ENCODE measurements at regions not wholly inside any gene's neighbourhood (a gene's known extent, or its start where the extent isn't known, plus 50 kb on each side); places are given as distances from the start of the nearest gene placed in this dataset.

GRCh38 chr5:164009621-164010020 lies 504.2 kb downstream of the MAT2B start:
- Histone ChIP-seq H3K27me3 (ENCODE audit: insufficient read depth, low read length) (no peaks in the 10 kb centered on the region), H4K20me1 (ENCODE audit: insufficient read depth, low read length) (no peaks in the 10 kb centered on the region), H3K79me2 (ENCODE audit: insufficient read depth, low read length) (no peaks in the 10 kb centered on the region), H3K36me3 (ENCODE audit: insufficient read depth, low read length) (no peaks in the 10 kb centered on the region), H3K27ac (ENCODE audit: low read depth, low read length) (no peak overlapping the region), H2AFZ (ENCODE audit: low read length) (no peak overlapping the region), H3K9me3 (ENCODE audit: low read depth, low read length) (no peaks in the 10 kb centered on the region), H3K4me3 (ENCODE audit: insufficient read depth, low read length) (no peak overlapping the region), H3K4me2 (ENCODE audit: insufficient read depth, low read length) (no peak overlapping the region), H3K4me1 (ENCODE audit: insufficient read depth, low read length) (peaks cover 7% of the 10 kb centered on the region)
- no peak for DNase-seq (ENCODE audit: insufficient read length, low spot score, missing footprints)
- TF ChIP-seq CTCF (IDR thresholded peaks at IDR 0.05; ENCODE audit: extremely low read depth, low read depth, low read length) = no peak

GRCh38 chr5:164010900-164011299 lies 505.5 kb downstream of the MAT2B start:
- Histone ChIP-seq H3K9me3 (ENCODE audit: low read depth, low read length) (no peaks in the 10 kb centered on the region), H3K4me3 (ENCODE audit: insufficient read depth, low read length) (no peak overlapping the region), H3K79me2 (ENCODE audit: insufficient read depth, low read length) (no peaks in the 10 kb centered on the region), H3K4me1 (ENCODE audit: insufficient read depth, low read length) (peaks cover 7% of the 10 kb centered on the region), H3K36me3 (ENCODE audit: insufficient read depth, low read length) (no peaks in the 10 kb centered on the region), H3K27ac (ENCODE audit: low read depth, low read length) (no peak overlapping the region), H2AFZ (ENCODE audit: low read length) (no peak overlapping the region), H3K27me3 (ENCODE audit: insufficient read depth, low read length) (no peaks in the 10 kb centered on the region), H3K4me2 (ENCODE audit: insufficient read depth, low read length) (no peak overlapping the region), H4K20me1 (ENCODE audit: insufficient read depth, low read length) (no peaks in the 10 kb centered on the region)
- DNase-seq (ENCODE audit: insufficient read length, low spot score, missing footprints) = no peak
- TF ChIP-seq CTCF (IDR thresholded peaks at IDR 0.05; ENCODE audit: extremely low read depth, low read depth, low read length) = no peak

- H4K20me1 ChIP-seq (ENCODE audit: insufficient read depth, low read length) = no peaks in the 10 kb centered on the region
- no peak overlapping the region for H3K4me2 ChIP-seq (ENCODE audit: insufficient read depth, low read length)
- DNase-seq (ENCODE audit: insufficient read length, low spot score, missing footprints) = no peak
- H3K27me3 ChIP-seq (ENCODE audit: insufficient read depth, low read length) = no peaks in the 10 kb centered on the region
- H3K79me2 ChIP-seq (ENCODE audit: insufficient read depth, low read length) = no peaks in the 10 kb centered on the region
- no peak overlapping the region for H2AFZ ChIP-seq (ENCODE audit: low read length)
- H3K4me3 ChIP-seq (ENCODE audit: insufficient read depth, low read length) = no peak overlapping the region
- TF ChIP-seq CTCF (IDR thresholded peaks at IDR 0.05; ENCODE audit: extremely low read depth, low read depth, low read length) = no peak
- no peak overlapping the region for H3K27ac ChIP-seq (ENCODE audit: low read depth, low read length)
- H3K36me3 ChIP-seq (ENCODE audit: insufficient read depth, low read length) = no peaks in the 10 kb centered on the region
- no peaks in the 10 kb centered on the region for H3K9me3 ChIP-seq (ENCODE audit: low read depth, low read length)
- peaks cover 7% of the 10 kb centered on the region for H3K4me1 ChIP-seq (ENCODE audit: insufficient read depth, low read length)
Observed at GRCh38 chr5:164012371-164012770, 507.0 kb downstream of the MAT2B start.

- Histone ChIP-seq H3K4me2 (ENCODE audit: insufficient read depth, low read length) (peak overlapping the region; percentile 47), H3K79me2 (ENCODE audit: insufficient read depth, low read length) (no peaks in the 10 kb centered on the region), H3K27ac (ENCODE audit: low read depth, low read length) (no peak overlapping the region), H3K4me1 (ENCODE audit: insufficient read depth, low read length) (peaks cover 7% of the 10 kb centered on the region), H3K27me3 (ENCODE audit: insufficient read depth, low read length) (no peaks in the 10 kb centered on the region), H4K20me1 (ENCODE audit: insufficient read depth, low read length) (no peaks in the 10 kb centered on the region), H3K36me3 (ENCODE audit: insufficient read depth, low read length) (no peaks in the 10 kb centered on the region), H2AFZ (ENCODE audit: low read length) (peak overlapping the region; percentile 40), H3K4me3 (ENCODE audit: insufficient read depth, low read length) (no peak overlapping the region), H3K9me3 (ENCODE audit: low read depth, low read length) (no peaks in the 10 kb centered on the region)
- no peak for DNase-seq (ENCODE audit: insufficient read length, low spot score, missing footprints)
- TF ChIP-seq CTCF (IDR thresholded peaks at IDR 0.05; ENCODE audit: extremely low read depth, low read depth, low read length) = peak; percentile 75
Observed at GRCh38 chr5:164013077-164013670, 507.8 kb downstream of the MAT2B start.
